SK-N-SH (cell line): ENCODE measurements at regions not wholly inside any gene's neighbourhood (a gene's known extent, or its start where the extent isn't known, plus 50 kb on each side); places are given as distances from the start of the nearest gene placed in this dataset.

Experiments used
- CTCF ChIA-PET: fragments of 300-600, 350-600 bp; formaldehyde crosslinking; extraction: SDS; loops from one replicate; lab custom pipeline; 2021; lab: Yijun Ruan, JAX
- POLR2A ChIA-PET: fragments of 350-600 bp; sonication (Branson Sonifier 250); formaldehyde crosslinking; extraction: SDS; loops from one replicate; lab custom pipeline; 2020; ENCODE audit warnings: antibody characterized with exemption, inconsistent platforms; lab: Yijun Ruan, JAX
- DNase-seq: peaks from one replicate; pipeline ENCODE4 v3.0.0; 2012
- H2AFZ ChIP-seq: fragments of 200-600 bp; sonication (generic); 2 replicates; pipeline ENCODE4 v1.8.1; 2016; ENCODE audit warnings: antibody characterized with exemption, mild to moderate bottlenecking, low read depth
- H3F3A ChIP-seq: fragments of 200-600 bp; sonication (generic); replicated peaks from 2 replicates; pipeline ENCODE3; 2016; ENCODE audit warnings: antibody characterized with exemption, mild to moderate bottlenecking; ENCODE audit not compliant: insufficient read depth
- H3K27ac ChIP-seq, 2 experiments: fragments of 200-500 bp in 1 of 2; fragments of 200-600 bp in 1 of 2; sonication (Bioruptor generic) in 1 of 2; sonication (generic), shearing (Covaris generic) in 1 of 2; 2 replicates each; pipeline versions ENCODE4 v1.5.1 to v1.6.1; 2014 to 2016; ENCODE audit warnings: low read depth in 2 of 2, inconsistent platforms in 1 of 2, low read length in 1 of 2, mild to moderate bottlenecking in 1 of 2, mixed read lengths in 1 of 2
- H3K27me3 ChIP-seq: fragments of 200-600 bp; sonication (generic), shearing (Covaris generic); 2 replicates; pipeline ENCODE4 v1.6.1; 2016; ENCODE audit warnings: mixed run types; ENCODE audit not compliant: insufficient read depth
- H3K36me3 ChIP-seq, 2 experiments: fragments of 200-500 bp in 1 of 2; fragments of 200-600 bp in 1 of 2; sonication (Bioruptor generic) in 1 of 2; sonication (generic) in 1 of 2; replicated peaks in 1 of 2; 2 replicates each; pipeline versions ENCODE3 to v1.5.1; 2014 to 2016; ENCODE audit warnings: low read length in 1 of 2, mild to moderate bottlenecking in 1 of 2; ENCODE audit not compliant: insufficient read depth in 2 of 2, control insufficient read depth in 1 of 2
- H3K4me1 ChIP-seq, 2 experiments: fragments of 200-500 bp in 1 of 2; fragments of 200-600 bp in 1 of 2; sonication (Bioruptor generic) in 1 of 2; sonication (generic), shearing (Covaris generic) in 1 of 2; 2 replicates each; pipeline versions ENCODE4 v1.5.1 to v1.6.1; 2014 to 2016; ENCODE audit warnings: low read depth in 1 of 2, low read length in 1 of 2, mixed run types in 1 of 2; ENCODE audit not compliant: insufficient read depth in 2 of 2, control insufficient read depth in 1 of 2
- H3K4me2 ChIP-seq: fragments of 200-600 bp; sonication (generic), shearing (Covaris generic); 2 replicates; pipeline ENCODE4 v1.6.1; 2017; ENCODE audit warnings: mixed run types
- H3K4me3 ChIP-seq, 2 experiments: fragments of 200-500 bp in 1 of 2; fragments of 200-600 bp in 1 of 2; sonication (Bioruptor generic) in 1 of 2; sonication (generic), shearing (Covaris generic) in 1 of 2; 2 replicates each; pipeline versions ENCODE4 v1.5.1 to v1.8.1; 2014 to 2016; ENCODE audit warnings: low read depth in 2 of 2, inconsistent platforms in 1 of 2, low read length in 1 of 2, mild to moderate bottlenecking in 1 of 2, mixed read lengths in 1 of 2, moderate library complexity in 1 of 2
- H3K79me2 ChIP-seq: fragments of 200-600 bp; sonication (generic); 2 replicates; pipeline ENCODE4 v1.8.1; 2017; ENCODE audit warnings: mild to moderate bottlenecking; ENCODE audit not compliant: insufficient read depth
- H3K9ac ChIP-seq: fragments of 200-600 bp; sonication (generic); 2 replicates; pipeline ENCODE4 v1.6.1; 2017; ENCODE audit warnings: mixed run types
- H3K9me2 ChIP-seq: fragments of 200-600 bp; sonication (generic); 2 replicates; pipeline ENCODE4 v1.6.1; 2017; ENCODE audit warnings: mixed run types
- H3K9me3 ChIP-seq: fragments of 200-600 bp; sonication (generic); 2 replicates; pipeline ENCODE4 v1.6.1; 2017; ENCODE audit warnings: mixed run types, mild to moderate bottlenecking, moderate library complexity
- H4K20me1 ChIP-seq: fragments of 200-600 bp; sonication (generic); 2 replicates; pipeline ENCODE4 v1.6.1; 2017; ENCODE audit warnings: mild to moderate bottlenecking, mixed run types; ENCODE audit not compliant: insufficient read depth
- CHD2 ChIP-seq: fragments of 150-350 bp; IDR thresholded peaks from 2 replicates; pipeline ENCODE4 v1.6.1; 2018; ENCODE audit warnings: low read length; ENCODE audit not compliant: partially characterized antibody
- ELF1 ChIP-seq: IDR thresholded peaks from 2 replicates; pipeline ENCODE4 v1.4.0; 2012
- JUND ChIP-seq: IDR thresholded peaks from 2 replicates; pipeline ENCODE4 v1.4.0; 2012
- RAD21 ChIP-seq: IDR thresholded peaks from 2 replicates; pipeline ENCODE4 v1.6.1; 2012; ENCODE audit warnings: mild to moderate bottlenecking, low read length
- SIN3A ChIP-seq: IDR thresholded peaks from 2 replicates; pipeline ENCODE4 v1.6.1; 2012; ENCODE audit warnings: low read depth, mild to moderate bottlenecking, low read length, moderate library complexity, borderline replicate concordance
- TAF1 ChIP-seq: IDR thresholded peaks from 2 replicates; pipeline ENCODE4 v1.6.1; 2012; ENCODE audit warnings: low read depth, mild to moderate bottlenecking, low read length, moderate library complexity, borderline replicate concordance
- TCF12 ChIP-seq: IDR thresholded peaks from 2 replicates; pipeline ENCODE4 v1.4.0; 2012
- TEAD4 ChIP-seq: IDR thresholded peaks from 2 replicates; pipeline ENCODE4 v1.4.0; 2012; ENCODE audit warnings: mild to moderate bottlenecking, borderline replicate concordance; ENCODE audit not compliant: insufficient read depth
- WGBS: methylation state at CpG from one replicate; pipeline ENCODE4 v1.1.6; 2017; ENCODE audit warnings: low lambda C conversion rate; 5-methylcytosine and 5-hydroxymethylcytosine counted together
- TF ChIP-seq, protein P1 (sequence below): fragments of 150-350 bp; IDR thresholded peaks from 2 replicates; pipeline ENCODE4 v1.6.1; 2017; ENCODE audit warnings: antibody characterized with exemption, low read length, low read depth, borderline replicate concordance
- TF ChIP-seq, protein P2 (sequence below): fragments of 200-600 bp; sonication (generic); IDR thresholded peaks from 2 replicates; pipeline ENCODE4 v1.6.1; 2017; ENCODE audit warnings: antibody characterized with exemption, mild to moderate bottlenecking, moderate library complexity
- TF ChIP-seq, protein P3 (sequence below): IDR thresholded peaks from 2 replicates; pipeline ENCODE4 v1.4.0; 2012; ENCODE audit warnings: low read depth, borderline replicate concordance

DNA sequence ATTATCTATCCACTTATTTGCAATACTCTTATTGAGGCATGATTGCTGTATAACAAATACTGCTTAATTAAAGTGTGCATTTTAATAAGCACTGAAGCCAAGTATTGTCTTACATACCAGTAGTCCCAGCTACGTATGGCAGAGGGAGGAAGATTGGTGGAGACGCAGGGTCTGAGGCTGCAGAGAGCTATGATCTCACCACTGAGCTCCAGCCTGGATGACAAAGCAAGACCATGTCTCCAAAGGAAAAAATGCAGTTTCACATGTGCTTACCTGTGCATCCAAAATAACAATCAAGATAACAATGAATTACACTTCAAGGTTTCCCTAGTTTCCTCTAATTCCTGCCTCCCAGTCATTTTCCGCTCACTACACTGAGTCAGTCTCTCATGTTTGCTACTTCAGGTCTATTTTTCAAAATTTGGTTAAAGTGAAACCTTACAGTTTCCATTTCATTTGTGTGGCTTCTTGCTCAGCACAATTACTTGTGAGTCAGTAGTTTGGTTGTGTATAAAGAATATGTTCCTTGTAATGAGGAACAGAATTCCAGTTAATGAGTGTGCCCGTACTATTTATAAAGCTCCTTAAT, 1250.1 kb downstream of the TMEM121 start:
- Histone ChIP-seq H3K36me3 (no peaks in the 10 kb centered on the region), H4K20me1 (no peaks in the 10 kb centered on the region), H3K4me1 (no peaks in the 10 kb centered on the region), H3K79me2 (no peaks in the 10 kb centered on the region), H3K9me2 (no peaks in the 10 kb centered on the region), H3K9ac (no peak overlapping the region), H3K27me3 (peaks cover 11% of the 10 kb centered on the region; the same call in 1 of the 2 replicates), H3K4me3 (no peak overlapping the region), H3F3A (no peaks in the 10 kb centered on the region), H2AFZ (no peak overlapping the region), H3K4me2 (no peak overlapping the region), H3K9me3 (no peaks in the 10 kb centered on the region), H3K27ac (no peak overlapping the region)
- ChIA-PET POLR2A (no interaction called here), CTCF (interaction anchor here (1.3 kb wide), 1 partner anchor 69 kb away, joined by 3 read pairs; no protein-coding TSS in a partner anchor)
- DNase-seq = no peak
- WGBS = 2% methylated on average over 4 of the region's 4 CpGs
- TF ChIP-seq ELF1 (no peak), TAF1 (no peak), CHD2 (no peak), JUND (no peak), SIN3A (no peak), RAD21 (no peak), TCF12 (no peak)
- TF ChIP-seq, protein P1, sequence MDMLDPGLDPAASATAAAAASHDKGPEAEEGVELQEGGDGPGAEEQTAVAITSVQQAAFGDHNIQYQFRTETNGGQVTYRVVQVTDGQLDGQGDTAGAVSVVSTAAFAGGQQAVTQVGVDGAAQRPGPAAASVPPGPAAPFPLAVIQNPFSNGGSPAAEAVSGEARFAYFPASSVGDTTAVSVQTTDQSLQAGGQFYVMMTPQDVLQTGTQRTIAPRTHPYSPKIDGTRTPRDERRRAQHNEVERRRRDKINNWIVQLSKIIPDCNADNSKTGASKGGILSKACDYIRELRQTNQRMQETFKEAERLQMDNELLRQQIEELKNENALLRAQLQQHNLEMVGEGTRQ = no peak

DNA sequence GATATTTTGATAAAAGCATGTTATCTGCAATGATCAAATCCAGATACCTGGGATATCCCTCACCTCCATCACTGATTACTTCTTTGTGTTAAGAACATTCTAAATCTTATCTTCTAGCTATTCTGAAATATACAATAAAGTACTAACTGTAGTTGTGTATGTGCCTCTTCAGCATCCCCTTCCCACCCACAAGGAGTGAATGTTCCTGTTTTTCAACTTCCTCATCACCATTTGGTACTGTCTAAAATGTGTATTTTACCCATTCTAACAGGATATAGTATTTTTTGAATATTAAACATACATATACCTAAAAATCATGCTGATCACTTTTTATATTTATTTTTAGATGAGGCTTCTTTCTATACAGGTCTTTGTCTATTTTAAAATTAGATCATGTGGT, 1252.6 kb downstream of the TMEM121 start:
- H3F3A ChIP-seq = no peaks in the 10 kb centered on the region
- H3K27me3 ChIP-seq = peaks cover 11% of the 10 kb centered on the region; the same call in 1 of the 2 replicates
- no peak overlapping the region for H2AFZ ChIP-seq
- no peaks in the 10 kb centered on the region for H3K36me3 ChIP-seq
- no peak overlapping the region for H3K27ac ChIP-seq
- H3K4me1 ChIP-seq = no peaks in the 10 kb centered on the region
- ChIA-PET POLR2A (no interaction called here), CTCF (no interaction called here)
- TF ChIP-seq, protein P2, sequence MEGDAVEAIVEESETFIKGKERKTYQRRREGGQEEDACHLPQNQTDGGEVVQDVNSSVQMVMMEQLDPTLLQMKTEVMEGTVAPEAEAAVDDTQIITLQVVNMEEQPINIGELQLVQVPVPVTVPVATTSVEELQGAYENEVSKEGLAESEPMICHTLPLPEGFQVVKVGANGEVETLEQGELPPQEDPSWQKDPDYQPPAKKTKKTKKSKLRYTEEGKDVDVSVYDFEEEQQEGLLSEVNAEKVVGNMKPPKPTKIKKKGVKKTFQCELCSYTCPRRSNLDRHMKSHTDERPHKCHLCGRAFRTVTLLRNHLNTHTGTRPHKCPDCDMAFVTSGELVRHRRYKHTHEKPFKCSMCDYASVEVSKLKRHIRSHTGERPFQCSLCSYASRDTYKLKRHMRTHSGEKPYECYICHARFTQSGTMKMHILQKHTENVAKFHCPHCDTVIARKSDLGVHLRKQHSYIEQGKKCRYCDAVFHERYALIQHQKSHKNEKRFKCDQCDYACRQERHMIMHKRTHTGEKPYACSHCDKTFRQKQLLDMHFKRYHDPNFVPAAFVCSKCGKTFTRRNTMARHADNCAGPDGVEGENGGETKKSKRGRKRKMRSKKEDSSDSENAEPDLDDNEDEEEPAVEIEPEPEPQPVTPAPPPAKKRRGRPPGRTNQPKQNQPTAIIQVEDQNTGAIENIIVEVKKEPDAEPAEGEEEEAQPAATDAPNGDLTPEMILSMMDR = no peak
- no peak for TF ChIP-seq TEAD4
- TF ChIP-seq, protein P3, sequence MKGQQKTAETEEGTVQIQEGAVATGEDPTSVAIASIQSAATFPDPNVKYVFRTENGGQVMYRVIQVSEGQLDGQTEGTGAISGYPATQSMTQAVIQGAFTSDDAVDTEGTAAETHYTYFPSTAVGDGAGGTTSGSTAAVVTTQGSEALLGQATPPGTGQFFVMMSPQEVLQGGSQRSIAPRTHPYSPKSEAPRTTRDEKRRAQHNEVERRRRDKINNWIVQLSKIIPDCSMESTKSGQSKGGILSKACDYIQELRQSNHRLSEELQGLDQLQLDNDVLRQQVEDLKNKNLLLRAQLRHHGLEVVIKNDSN = no peak
- TF ChIP-seq, all 33 proteins: peak for 0
- Histone ChIP-seq H3K9ac (no peak overlapping the region), H3K79me2 (no peaks in the 10 kb centered on the region), H4K20me1 (no peaks in the 10 kb centered on the region), H3K9me3 (no peaks in the 10 kb centered on the region), H3K4me3 (no peak overlapping the region), H3K9me2 (no peaks in the 10 kb centered on the region), H3K4me2 (no peak overlapping the region)
- DNase-seq = no peak
